HEK293 (cell line): ENCODE measurements at regions not wholly inside any gene's neighbourhood (a gene's known extent, or its start where the extent isn't known, plus 50 kb on each side); places are given as distances from the start of the nearest gene placed in this dataset.

Experiments used
- CTCF ChIA-PET: fragments of 350-600 bp; formaldehyde crosslinking; extraction: SDS; loops from one replicate; lab custom pipeline; 2021; ENCODE audit warnings: antibody characterized with exemption; lab: Yijun Ruan, JAX
- POLR2A ChIA-PET: fragments of 300-600 bp; formaldehyde crosslinking; extraction: SDS; loops from one replicate; lab custom pipeline; 2020; ENCODE audit warnings: antibody characterized with exemption, inconsistent platforms; lab: Yijun Ruan, JAX
- H3K27ac ChIP-seq: fragments of 200-500 bp; sonication (Bioruptor generic); 2 replicates; pipeline ENCODE4 v1.5.1; 2014; ENCODE audit warnings: low read depth, low read length, control low read depth, inconsistent platforms; ENCODE audit errors: extremely low read depth
- H3K36me3 ChIP-seq, 2 experiments: fragments of 200-500 bp in 1 of 2; sonication (Bioruptor generic) in 1 of 2; 1 replicate in 1 of 2; 2 replicates in 1 of 2; pipeline ENCODE4 v1.5.1; 2014 to 2017; ENCODE audit warnings: inconsistent platforms in 2 of 2, low read length in 2 of 2; ENCODE audit not compliant: control insufficient read depth in 2 of 2, insufficient read depth in 1 of 2
- H3K4me1 ChIP-seq: fragments of 200-500 bp; sonication (Bioruptor generic); 2 replicates; pipeline ENCODE4 v1.5.1; 2014; ENCODE audit warnings: mild to moderate bottlenecking, low read length, inconsistent platforms; ENCODE audit not compliant: control insufficient read depth, insufficient read depth
- H3K4me3 ChIP-seq: 2 replicates; pipeline ENCODE4 v1.5.1; 2011; ENCODE audit warnings: low read depth, mild to moderate bottlenecking, control low read depth, low read length, moderate library complexity
- H3K9me3 ChIP-seq: fragments of 200-500 bp; sonication (Bioruptor generic); 2 replicates; pipeline ENCODE4 v1.5.1; 2014; ENCODE audit warnings: low read depth, low read length, inconsistent platforms; ENCODE audit not compliant: control insufficient read depth, insufficient read depth
- KLF1 ChIP-seq: fragments of 450-650 bp; formaldehyde crosslinking; IDR thresholded peaks from 2 replicates; pipeline ENCODE4 v1.5.1; 2016; ENCODE audit warnings: missing biosample characterization, missing genetic modification characterization
- KLF8 ChIP-seq: fragments of 450-650 bp; formaldehyde crosslinking; IDR thresholded peaks from 2 replicates; pipeline ENCODE4 v1.5.1; 2016; ENCODE audit warnings: missing biosample characterization, missing genetic modification characterization
- KLF9 ChIP-seq: fragments of 450-650 bp; formaldehyde crosslinking; IDR thresholded peaks from 2 replicates; pipeline ENCODE4 v1.5.1; 2016; ENCODE audit warnings: missing biosample characterization, missing genetic modification characterization, low read depth
- MEIS1 ChIP-seq: sonication (generic); formaldehyde crosslinking; IDR thresholded peaks from 2 replicates; pipeline ENCODE4 v1.8.1; 2022; ENCODE audit warnings: missing genetic modification reagents, mild to moderate bottlenecking, borderline replicate concordance
- TRIM28 ChIP-seq: IDR thresholded peaks from 2 replicates; pipeline ENCODE4 v1.6.1; 2011; ENCODE audit warnings: low read length, control low read depth, borderline replicate concordance
- TSHZ1 ChIP-seq: fragments of 450-650 bp; formaldehyde crosslinking; IDR thresholded peaks from 2 replicates; pipeline ENCODE4 v1.5.1; 2016; ENCODE audit warnings: missing biosample characterization, missing genetic modification characterization, borderline replicate concordance
- ZFHX2 ChIP-seq: fragments of 450-650 bp; formaldehyde crosslinking; conservative IDR thresholded peaks from 2 replicates; pipeline ENCODE4 v1.5.1; 2016; ENCODE audit warnings: missing biosample characterization, missing genetic modification characterization
- ZIC2 ChIP-seq: fragments of 450-650 bp; formaldehyde crosslinking; IDR thresholded peaks from 2 replicates; pipeline ENCODE4 v1.5.1; 2016; ENCODE audit warnings: missing biosample characterization, missing genetic modification characterization
- ZNF114 ChIP-seq: fragments of 450-650 bp; formaldehyde crosslinking; IDR thresholded peaks from 2 replicates; pipeline ENCODE4 v1.5.0; 2017; ENCODE audit warnings: missing biosample characterization, missing genetic modification characterization
- ZNF214 ChIP-seq: fragments of 450-650 bp; formaldehyde crosslinking; IDR thresholded peaks from 2 replicates; pipeline ENCODE4 v1.5.1; 2017; ENCODE audit warnings: missing biosample characterization, mild to moderate bottlenecking, missing genetic modification characterization, borderline replicate concordance
- ZNF341 ChIP-seq: fragments of 450-650 bp; formaldehyde crosslinking; IDR thresholded peaks from 2 replicates; pipeline ENCODE4; 2016; ENCODE audit warnings: low read depth, missing biosample characterization, missing genetic modification characterization
- ZNF354C ChIP-seq: fragments of 450-650 bp; formaldehyde crosslinking; IDR thresholded peaks from 2 replicates; pipeline ENCODE4 v1.5.1; 2016; ENCODE audit warnings: missing biosample characterization, missing genetic modification characterization, low read depth, borderline replicate concordance
- ZNF37A ChIP-seq: fragments of 450-650 bp; IDR thresholded peaks from 2 replicates; pipeline ENCODE4 v1.5.1; 2018; ENCODE audit warnings: missing biosample characterization, missing genetic modification characterization
- ZNF391 ChIP-seq: fragments of 450-650 bp; formaldehyde crosslinking; IDR thresholded peaks from 2 replicates; pipeline ENCODE4 v1.5.1; 2016; ENCODE audit warnings: low read depth, missing biosample characterization, missing genetic modification characterization, borderline replicate concordance
- ZNF404 ChIP-seq: fragments of 450-650 bp; formaldehyde crosslinking; IDR thresholded peaks from 2 replicates; pipeline ENCODE4 v1.5.1; 2017; ENCODE audit warnings: missing biosample characterization, missing genetic modification characterization
- ZNF501 ChIP-seq: fragments of 450-650 bp; formaldehyde crosslinking; IDR thresholded peaks from 2 replicates; pipeline ENCODE4 v1.5.1; 2016; ENCODE audit warnings: missing biosample characterization, missing genetic modification characterization
- ZNF513 ChIP-seq: fragments of 450-650 bp; IDR thresholded peaks from 2 replicates; pipeline ENCODE4 v1.5.1; 2018; ENCODE audit warnings: missing biosample characterization, missing genetic modification characterization
- ZNF521 ChIP-seq: fragments of 450-650 bp; formaldehyde crosslinking; IDR thresholded peaks from 2 replicates; pipeline ENCODE4 v1.5.1; 2017; ENCODE audit warnings: missing biosample characterization, mild to moderate bottlenecking, missing genetic modification characterization
- ZNF529 ChIP-seq: fragments of 450-650 bp; formaldehyde crosslinking; IDR thresholded peaks from 2 replicates; pipeline ENCODE4 v1.5.1; 2017; ENCODE audit warnings: missing genetic modification characterization, missing biosample characterization; ENCODE audit not compliant: insufficient replicate concordance
- ZNF548 ChIP-seq: fragments of 450-650 bp; formaldehyde crosslinking; IDR thresholded peaks from 2 replicates; pipeline ENCODE4 v1.5.1; 2016; ENCODE audit warnings: missing biosample characterization, missing genetic modification characterization
- ZNF561 ChIP-seq: fragments of 450-650 bp; IDR thresholded peaks from 2 replicates; pipeline ENCODE4 v1.5.1; 2018; ENCODE audit warnings: missing biosample characterization, missing genetic modification characterization, borderline replicate concordance
- ZNF623 ChIP-seq: fragments of 450-650 bp; formaldehyde crosslinking; IDR thresholded peaks from 2 replicates; pipeline ENCODE4 v1.5.1; 2016; ENCODE audit warnings: missing biosample characterization, missing genetic modification characterization
- ZNF843 ChIP-seq: fragments of 450-650 bp; formaldehyde crosslinking; IDR thresholded peaks from 2 replicates; pipeline ENCODE4 v1.5.1; 2016; ENCODE audit warnings: missing biosample characterization, missing genetic modification characterization
- TF ChIP-seq, protein P1 (sequence below): fragments of 450-650 bp; formaldehyde crosslinking; IDR thresholded peaks from 2 replicates; pipeline ENCODE4 v1.5.1; 2016; ENCODE audit warnings: missing biosample characterization, missing genetic modification characterization
- TF ChIP-seq, protein P2 (sequence below): fragments of 450-650 bp; formaldehyde crosslinking; IDR thresholded peaks from 2 replicates; pipeline ENCODE4 v1.5.1; 2016; ENCODE audit warnings: missing biosample characterization, missing genetic modification characterization

DNA sequence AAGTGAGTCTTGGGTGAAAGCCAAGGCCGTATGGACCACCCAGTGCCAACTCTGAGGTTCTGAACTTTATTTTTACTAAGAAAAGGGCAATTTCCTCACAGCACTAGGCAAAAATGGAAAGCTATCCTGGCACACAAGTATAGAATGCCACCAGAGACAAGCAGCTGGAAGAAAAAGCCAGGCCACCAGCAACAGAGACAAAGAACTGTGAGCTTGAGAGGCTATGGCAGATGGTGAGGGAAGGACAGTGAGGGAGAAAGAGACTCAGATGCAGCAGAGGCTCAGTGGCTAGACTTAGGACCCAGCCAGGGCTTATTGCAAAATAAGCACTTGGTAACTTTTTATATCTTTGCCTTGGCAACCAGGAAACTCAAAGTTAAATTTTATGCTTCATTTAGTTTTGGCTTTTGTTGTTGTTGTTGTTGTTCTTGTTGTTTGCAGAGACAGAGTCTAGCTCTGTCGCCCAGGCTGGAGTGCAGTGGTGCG lies 78.0 kb upstream of the BZW1 start:
- Histone ChIP-seq H3K4me3 (no peak overlapping the region), H3K4me1 (peaks cover 5% of the 10 kb centered on the region; the same call in 1 of the 2 replicates), H3K36me3 (no peaks in the 10 kb centered on the region), H3K27ac (no peak overlapping the region), H3K9me3 (no peaks in the 10 kb centered on the region)
- POLR2A ChIA-PET = no interaction called here
- TF ChIP-seq ZNF341 (tag by site-specific recombination) (no peak), ZNF521 (tag by site-specific recombination) (no peak), ZNF391 (tag by site-specific recombination) (no peak), TRIM28 (no peak), ZNF843 (tag by site-specific recombination) (no peak), ZNF548 (tag by site-specific recombination) (no peak), ZNF404 (tag by site-specific recombination) (no peak), ZFHX2 (tag by site-specific recombination) (no peak), ZNF214 (no peak), ZNF114 (tag by site-specific recombination) (no peak)
- CTCF ChIA-PET = interaction anchor here (1.1 to 6.8 kb wide), 5 partner anchors 11 to 251 kb away, joined by 3 to 65 read pairs (median 5); no protein-coding TSS in a partner anchor

GRCh38 chr2:200735061-200735460 lies 76.6 kb upstream of the BZW1 start:
- Histone ChIP-seq H3K27ac (no peak overlapping the region), H3K9me3 (no peaks in the 10 kb centered on the region), H3K4me1 (peaks cover 5% of the 10 kb centered on the region; the same call in 1 of the 2 replicates), H3K36me3 (no peaks in the 10 kb centered on the region), H3K4me3 (no peak overlapping the region)
- ChIA-PET POLR2A (no interaction called here), CTCF (interaction anchor here (0.6 to 6.8 kb wide), 19 partner anchors 9 to 762 kb away, joined by 3 to 65 read pairs (median 4); no protein-coding TSS in a partner anchor)
- TF ChIP-seq ZNF513 (tag by site-specific recombination) (no peak), ZIC2 (no peak), TRIM28 (no peak), KLF8 (tag by site-specific recombination) (no peak), ZNF354C (tag by site-specific recombination) (no peak), ZNF561 (no peak), TSHZ1 (tag by site-specific recombination) (no peak), ZNF501 (no peak), ZNF529 (no peak), KLF9 (tag by site-specific recombination) (no peak), ZNF37A (tag by site-specific recombination) (no peak), ZNF341 (tag by site-specific recombination) (no peak), MEIS1 (CRISPR knock-in tag) (no peak), ZNF623 (tag by site-specific recombination) (no peak), KLF1 (tag by site-specific recombination) (no peak)
- TF ChIP-seq, protein P1, sequence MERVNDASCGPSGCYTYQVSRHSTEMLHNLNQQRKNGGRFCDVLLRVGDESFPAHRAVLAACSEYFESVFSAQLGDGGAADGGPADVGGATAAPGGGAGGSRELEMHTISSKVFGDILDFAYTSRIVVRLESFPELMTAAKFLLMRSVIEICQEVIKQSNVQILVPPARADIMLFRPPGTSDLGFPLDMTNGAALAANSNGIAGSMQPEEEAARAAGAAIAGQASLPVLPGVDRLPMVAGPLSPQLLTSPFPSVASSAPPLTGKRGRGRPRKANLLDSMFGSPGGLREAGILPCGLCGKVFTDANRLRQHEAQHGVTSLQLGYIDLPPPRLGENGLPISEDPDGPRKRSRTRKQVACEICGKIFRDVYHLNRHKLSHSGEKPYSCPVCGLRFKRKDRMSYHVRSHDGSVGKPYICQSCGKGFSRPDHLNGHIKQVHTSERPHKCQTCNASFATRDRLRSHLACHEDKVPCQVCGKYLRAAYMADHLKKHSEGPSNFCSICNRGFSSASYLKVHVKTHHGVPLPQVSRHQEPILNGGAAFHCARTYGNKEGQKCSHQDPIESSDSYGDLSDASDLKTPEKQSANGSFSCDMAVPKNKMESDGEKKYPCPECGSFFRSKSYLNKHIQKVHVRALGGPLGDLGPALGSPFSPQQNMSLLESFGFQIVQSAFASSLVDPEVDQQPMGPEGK (tag by site-specific recombination) = no peak
- TF ChIP-seq, protein P2, sequence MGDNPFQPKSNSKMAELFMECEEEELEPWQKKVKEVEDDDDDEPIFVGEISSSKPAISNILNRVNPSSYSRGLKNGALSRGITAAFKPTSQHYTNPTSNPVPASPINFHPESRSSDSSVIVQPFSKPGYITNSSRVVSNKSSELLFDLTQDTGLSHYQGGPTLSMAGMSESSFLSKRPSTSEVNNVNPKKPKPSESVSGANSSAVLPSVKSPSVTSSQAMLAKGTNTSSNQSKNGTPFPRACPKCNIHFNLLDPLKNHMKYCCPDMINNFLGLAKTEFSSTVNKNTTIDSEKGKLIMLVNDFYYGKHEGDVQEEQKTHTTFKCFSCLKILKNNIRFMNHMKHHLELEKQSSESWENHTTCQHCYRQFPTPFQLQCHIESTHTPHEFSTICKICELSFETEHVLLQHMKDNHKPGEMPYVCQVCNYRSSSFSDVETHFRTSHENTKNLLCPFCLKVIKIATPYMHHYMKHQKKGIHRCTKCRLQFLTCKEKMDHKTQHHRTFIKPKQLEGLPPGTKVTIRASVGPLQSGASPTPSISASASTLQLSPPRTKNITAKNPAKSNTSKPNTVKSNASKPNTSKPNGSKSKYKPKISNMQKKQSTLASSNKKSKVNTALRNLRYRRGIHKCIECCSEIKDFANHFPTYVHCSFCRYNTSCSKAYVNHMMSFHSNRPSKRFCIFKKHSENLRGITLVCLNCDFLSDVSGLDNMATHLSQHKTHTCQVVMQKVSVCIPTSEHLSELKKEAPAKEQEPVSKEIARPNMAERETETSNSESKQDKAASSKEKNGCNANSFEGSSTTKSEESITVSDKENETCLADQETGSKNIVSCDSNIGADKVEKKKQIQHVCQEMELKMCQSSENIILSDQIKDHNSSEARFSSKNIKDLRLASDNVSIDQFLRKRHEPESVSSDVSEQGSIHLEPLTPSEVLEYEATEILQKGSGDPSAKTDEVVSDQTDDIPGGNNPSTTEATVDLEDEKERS (tag by site-specific recombination) = no peak
